ENCODE measurements at regions not wholly inside any gene's neighbourhood (a gene's known extent, or its start where the extent isn't known, plus 50 kb on each side); places are given as distances from the start of the nearest gene placed in this dataset.

- ATAC-seq (ENCODE audit: low read depth): no peak
- H3K4me1 ChIP-seq (ENCODE audit: control insufficient read depth in 2 of 2, insufficient read depth in 2 of 2, low read length in 2 of 2): peaks cover 11 to 12% of the 10 kb centered on the region in 2 donors
- Mint-ChIP-seq H3K27ac (no peak overlapping the region), H3K27me3 (no peaks in the 10 kb centered on the region), H3K4me3 (no peak overlapping the region), H3K4me1 (peaks cover 19% of the 10 kb centered on the region), H3K9me3 (ENCODE audit: insufficient read depth) (no peaks in the 10 kb centered on the region)
- 100% methylated on average over 3 of the region's 3 CpGs for WGBS (ENCODE audit: insufficient coverage)
- DNase-seq: no peak
- no peaks in the 10 kb centered on the region for H3K27me3 ChIP-seq (replicated peaks in 1 of 4; ENCODE audit: control extremely low read depth in 1 of 4, control insufficient read depth in 3 of 4, insufficient read depth in 4 of 4, low read length in 3 of 4)
- TF ChIP-seq EZH2 (IDR thresholded peaks at IDR 0.05; ENCODE audit: borderline replicate concordance, insufficient read depth, low read depth, low read length, poor library complexity, severe bottlenecking) (no peak), CTCF (IDR thresholded peaks at IDR 0.05) (no peak)
- no peaks in the 10 kb centered on the region for H3K9me3 ChIP-seq (ENCODE audit: control extremely low read depth in 1 of 3, control insufficient read depth in 2 of 3, insufficient read depth in 1 of 3, low read length in 2 of 3)
- H4K20me1 ChIP-seq (ENCODE audit: control insufficient read depth, insufficient read depth, low read length, poor library complexity, severe bottlenecking): no peaks in the 10 kb centered on the region
- ChIA-PET CTCF (interaction anchor here (2.8 kb wide), 1 partner anchor 170 kb away, joined by 9 read pairs; no protein-coding TSS in a partner anchor), POLR2A (no interaction called here)
- intact Hi-C loops (cut with micrococcal nuclease): no loop called here
- no peak overlapping the region for H3K4me2 ChIP-seq (replicated peaks; ENCODE audit: low read depth, low read length, poor library complexity, severe bottlenecking)
- no peaks in the 10 kb centered on the region for H3K79me2 ChIP-seq (ENCODE audit: control insufficient read depth, insufficient read depth, low read length)
- H3K36me3 ChIP-seq (replicated peaks in 1 of 2; ENCODE audit: control extremely low read depth in 1 of 2, control insufficient read depth in 1 of 2, extremely low read depth in 1 of 2, insufficient read depth in 2 of 2, low read length in 1 of 2): no peaks in the 10 kb centered on the region
- H2AFZ ChIP-seq (ENCODE audit: insufficient read depth, low read depth, low read length, poor library complexity, severe bottlenecking): no peak overlapping the region
- H3K4me3 ChIP-seq (ENCODE audit: control extremely low read depth in 1 of 5, extremely low read depth in 1 of 5, insufficient read depth in 1 of 5, low read depth in 2 of 5, low read length in 4 of 5): no peak overlapping the region
- no peak overlapping the region for H3K27ac ChIP-seq (ENCODE audit: low read length in 2 of 2)
- H3K9ac ChIP-seq (ENCODE audit: low read length): no peak overlapping the region
Measured at GRCh38 chr10:88218362-88218761, 354.9 kb downstream of the PTEN start.

- 100% methylated on average over 1 of the region's 2 CpGs for WGBS (ENCODE audit: insufficient coverage)
- CTCF ChIA-PET: interaction anchor here (2.8 kb wide), 1 partner anchor 169 kb away, joined by 9 read pairs; no protein-coding TSS in a partner anchor
Measured at GRCh38 chr10:88219753-88220152, 356.3 kb downstream of the PTEN start.

More at GRCh38 chr10:88219753-88220152, 356.3 kb downstream of the PTEN start:
- DNase-seq (no peak), ATAC-seq (ENCODE audit: low read depth) (no peak)
- Histone ChIP-seq H3K4me3 (ENCODE audit: control extremely low read depth in 1 of 5, extremely low read depth in 1 of 5, insufficient read depth in 1 of 5, low read depth in 2 of 5, low read length in 4 of 5) (no peak overlapping the region), H4K20me1 (ENCODE audit: control insufficient read depth, insufficient read depth, low read length, poor library complexity, severe bottlenecking) (no peaks in the 10 kb centered on the region), H3K4me2 (replicated peaks; ENCODE audit: low read depth, low read length, poor library complexity, severe bottlenecking) (no peak overlapping the region), H3K79me2 (ENCODE audit: control insufficient read depth, insufficient read depth, low read length) (no peaks in the 10 kb centered on the region), H3K36me3 (replicated peaks in 1 of 2; ENCODE audit: control extremely low read depth in 1 of 2, control insufficient read depth in 1 of 2, extremely low read depth in 1 of 2, insufficient read depth in 2 of 2, low read length in 1 of 2) (no peaks in the 10 kb centered on the region), H2AFZ (ENCODE audit: insufficient read depth, low read depth, low read length, poor library complexity, severe bottlenecking) (no peak overlapping the region), H3K9ac (ENCODE audit: low read length) (no peak overlapping the region), H3K9me3 (ENCODE audit: control extremely low read depth in 1 of 3, control insufficient read depth in 2 of 3, insufficient read depth in 1 of 3, low read length in 2 of 3) (no peaks in the 10 kb centered on the region), H3K27ac (ENCODE audit: low read length in 2 of 2) (no peak overlapping the region), H3K27me3 (replicated peaks in 1 of 4; ENCODE audit: control extremely low read depth in 1 of 4, control insufficient read depth in 3 of 4, insufficient read depth in 4 of 4, low read length in 3 of 4) (no peaks in the 10 kb centered on the region), H3K4me1 (ENCODE audit: control insufficient read depth in 2 of 2, insufficient read depth in 2 of 2, low read length in 2 of 2) (peaks cover 9 to 11% of the 10 kb centered on the region in 2 donors)
- intact Hi-C loops (cut with micrococcal nuclease): no loop called here
- no peak for TF ChIP-seq EZH2 (IDR thresholded peaks at IDR 0.05; ENCODE audit: borderline replicate concordance, insufficient read depth, low read depth, low read length, poor library complexity, severe bottlenecking)
- no peak for TF ChIP-seq CTCF (IDR thresholded peaks at IDR 0.05)
- no peaks in the 10 kb centered on the region for H3K9me3 Mint-ChIP-seq (ENCODE audit: insufficient read depth)
- peaks cover 19% of the 10 kb centered on the region for H3K4me1 Mint-ChIP-seq
- H3K27me3 Mint-ChIP-seq: no peaks in the 10 kb centered on the region
- POLR2A ChIA-PET: no interaction called here
- no peak overlapping the region for H3K4me3 Mint-ChIP-seq
- H3K27ac Mint-ChIP-seq: no peak overlapping the region

Measured in B cell (primary cell).